Fibroblast of skin of scalp (primary cell): ENCODE measurements at regions not wholly inside any gene's neighbourhood (a gene's known extent, or its start where the extent isn't known, plus 50 kb on each side); places are given as distances from the start of the nearest gene placed in this dataset.

Source experiments
- DNase-seq: peaks from one replicate; pipeline ENCODE4 v3.0.0-alpha.2; 2013

DNA sequence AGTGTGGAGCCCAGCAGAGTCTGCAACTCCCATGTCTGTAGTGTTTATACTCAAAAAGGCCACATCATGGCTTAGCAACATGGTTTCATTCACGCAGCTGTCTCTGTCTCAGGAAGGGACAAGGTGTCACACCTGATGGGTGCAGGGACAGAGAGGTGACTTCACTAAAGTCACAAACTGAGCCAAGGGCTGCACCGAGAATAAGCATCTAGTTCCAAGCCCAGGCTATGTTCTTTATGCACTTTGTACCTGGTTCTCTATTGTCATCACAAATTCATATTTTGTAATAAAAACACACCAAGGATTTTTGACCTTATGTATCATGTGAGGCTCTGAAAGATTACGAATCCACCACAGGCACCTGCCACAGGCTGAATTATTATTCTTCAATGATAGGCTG, 64.9 kb upstream of the STK32A start:
- DNase-seq: no peak

- DNase-seq: no peak
These were observed 64.2 kb upstream of the STK32A start for GRCh38 chr5:147170603-147171002.

GRCh38 chr5:147174671-147175265, 60.1 kb upstream of the STK32A start:
- DNase-seq: no peak

GRCh38 chr5:147175516-147176097, 59.2 kb upstream of the STK32A start:
- no peak for DNase-seq

GRCh38 chr5:147176422-147176821, 58.4 kb upstream of the STK32A start:
- DNase-seq: peak; percentile 20

GRCh38 chr5:147177125-147177840, 57.5 kb upstream of the STK32A start:
- DNase-seq: peak; percentile 89

DNA sequence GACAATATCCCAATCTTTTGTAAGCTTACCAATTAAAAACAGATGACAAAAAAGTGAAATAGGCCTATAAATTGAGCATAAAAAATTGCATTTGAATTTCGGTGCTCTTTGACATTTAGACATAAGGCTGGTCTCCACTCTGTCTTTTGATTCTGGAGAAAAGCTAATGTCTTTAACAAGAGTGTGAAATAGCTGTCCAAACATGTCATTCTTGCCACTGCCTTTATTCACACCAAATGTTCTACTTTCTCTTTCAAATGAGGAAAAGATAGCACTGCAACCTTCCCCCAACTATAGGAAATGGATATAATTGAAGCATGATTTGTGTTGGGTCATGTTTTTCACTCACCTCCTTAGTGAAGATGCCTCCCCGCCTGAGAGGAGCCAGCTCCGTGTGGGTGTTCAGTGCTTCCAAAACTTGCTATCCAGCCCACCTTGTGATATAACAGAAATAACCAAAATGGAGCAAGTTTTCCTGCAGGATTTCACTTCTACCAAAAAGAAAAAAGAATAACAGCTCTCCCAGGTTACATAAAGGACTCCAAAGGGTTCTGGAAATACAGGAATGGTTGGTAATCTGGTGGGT, 55.2 kb upstream of the STK32A start:
- no peak for DNase-seq

DNA sequence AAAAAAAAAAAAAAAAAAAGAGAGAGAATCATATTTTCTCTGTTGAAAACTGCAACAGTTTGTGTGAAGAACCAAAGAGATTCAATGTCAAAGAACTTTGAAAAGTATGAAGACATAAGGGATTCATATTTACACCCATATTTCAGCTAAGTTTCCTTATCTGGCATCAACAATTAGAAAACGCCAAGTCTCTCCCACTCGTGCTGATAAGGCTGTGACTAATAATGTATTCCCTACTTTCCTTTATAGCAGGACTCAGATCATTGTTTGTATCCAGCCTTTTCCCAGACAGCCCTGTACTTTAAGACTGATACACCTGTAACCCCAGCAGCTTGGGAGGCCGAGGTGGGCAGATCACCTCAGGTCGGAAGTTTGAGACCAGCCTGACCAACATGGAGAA, 54.1 kb upstream of the STK32A start:
- no peak for DNase-seq
